ENCODE measurements at regions not wholly inside any gene's neighbourhood (a gene's known extent, or its start where the extent isn't known, plus 50 kb on each side); places are given as distances from the start of the nearest gene placed in this dataset.

DNA sequence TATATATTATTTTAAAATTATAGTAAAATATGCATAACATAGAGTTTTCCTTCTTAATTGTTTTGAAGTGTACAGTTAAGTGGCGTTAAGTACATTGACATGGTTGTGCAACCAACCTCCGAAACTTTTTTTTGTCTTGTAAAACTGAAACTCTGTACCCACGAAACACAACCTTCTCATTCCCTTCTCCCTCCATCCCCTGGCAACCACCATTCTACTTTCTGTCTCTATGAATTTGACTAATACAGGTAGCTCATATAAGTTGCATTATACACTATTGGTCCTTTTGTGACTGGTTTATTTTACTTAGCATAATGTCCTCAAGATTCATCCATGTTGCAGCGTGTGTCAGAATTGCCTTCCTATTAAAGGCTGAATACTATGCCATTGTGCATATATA lies 179.4 kb downstream of the SATB1 start:
- Histone ChIP-seq H2AFZ (ENCODE audit: low read depth) (no peak overlapping the region), H3K79me2 (ENCODE audit: insufficient read depth, low read depth) (no peaks in the 10 kb centered on the region), H3K4me3 (IDR thresholded peaks at IDR 0.05; ENCODE audit: insufficient read depth, low read depth, low read length) (no peak overlapping the region), H3K27me3 (ENCODE audit: insufficient read depth, low read depth) (no peaks in the 10 kb centered on the region), H3K36me3 (ENCODE audit: insufficient read depth) (no peaks in the 10 kb centered on the region), H4K20me1 (ENCODE audit: insufficient read depth) (no peaks in the 10 kb centered on the region), H3K4me2 (peak overlapping the region; percentile 1; the same call in 1 of the 2 replicates), H3K27ac (no peak overlapping the region), H3K4me1 (ENCODE audit: low read depth, poor library complexity, severe bottlenecking) (peaks cover 21% of the 10 kb centered on the region), H3K9ac (no peak overlapping the region)
- TF ChIP-seq, protein P1, sequence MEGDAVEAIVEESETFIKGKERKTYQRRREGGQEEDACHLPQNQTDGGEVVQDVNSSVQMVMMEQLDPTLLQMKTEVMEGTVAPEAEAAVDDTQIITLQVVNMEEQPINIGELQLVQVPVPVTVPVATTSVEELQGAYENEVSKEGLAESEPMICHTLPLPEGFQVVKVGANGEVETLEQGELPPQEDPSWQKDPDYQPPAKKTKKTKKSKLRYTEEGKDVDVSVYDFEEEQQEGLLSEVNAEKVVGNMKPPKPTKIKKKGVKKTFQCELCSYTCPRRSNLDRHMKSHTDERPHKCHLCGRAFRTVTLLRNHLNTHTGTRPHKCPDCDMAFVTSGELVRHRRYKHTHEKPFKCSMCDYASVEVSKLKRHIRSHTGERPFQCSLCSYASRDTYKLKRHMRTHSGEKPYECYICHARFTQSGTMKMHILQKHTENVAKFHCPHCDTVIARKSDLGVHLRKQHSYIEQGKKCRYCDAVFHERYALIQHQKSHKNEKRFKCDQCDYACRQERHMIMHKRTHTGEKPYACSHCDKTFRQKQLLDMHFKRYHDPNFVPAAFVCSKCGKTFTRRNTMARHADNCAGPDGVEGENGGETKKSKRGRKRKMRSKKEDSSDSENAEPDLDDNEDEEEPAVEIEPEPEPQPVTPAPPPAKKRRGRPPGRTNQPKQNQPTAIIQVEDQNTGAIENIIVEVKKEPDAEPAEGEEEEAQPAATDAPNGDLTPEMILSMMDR (conservative IDR thresholded peaks at IDR 0.05; ENCODE audit: low read depth, low read length), result no peak

DNA sequence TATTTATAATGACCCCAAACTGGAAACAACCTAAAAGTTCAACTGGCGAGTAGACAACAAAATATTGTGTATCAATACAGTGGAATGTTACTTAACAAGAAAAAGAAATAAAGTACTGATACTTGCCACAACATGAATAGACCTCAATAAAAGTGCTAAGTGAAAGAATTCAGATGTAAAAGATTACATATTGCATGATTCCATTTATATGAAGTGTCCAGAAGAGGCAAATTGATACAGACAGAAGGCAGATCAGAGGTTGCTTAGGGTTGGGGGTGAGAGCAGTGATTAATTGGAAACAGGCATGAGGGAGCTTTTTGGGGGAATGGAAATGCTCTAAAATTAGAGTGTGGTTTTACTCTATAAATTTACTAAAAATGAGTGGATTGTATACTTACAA lies 183.3 kb downstream of the SATB1 start:
- Histone ChIP-seq H4K20me1 (ENCODE audit: insufficient read depth) (no peaks in the 10 kb centered on the region), H2AFZ (ENCODE audit: low read depth) (no peak overlapping the region), H3K4me2 (no peak overlapping the region), H3K9ac (no peak overlapping the region), H3K27ac (no peak overlapping the region), H3K27me3 (ENCODE audit: insufficient read depth, low read depth) (no peaks in the 10 kb centered on the region), H3K79me2 (ENCODE audit: insufficient read depth, low read depth) (no peaks in the 10 kb centered on the region), H3K4me3 (IDR thresholded peaks at IDR 0.05; ENCODE audit: insufficient read depth, low read depth, low read length) (no peak overlapping the region), H3K4me1 (ENCODE audit: low read depth, poor library complexity, severe bottlenecking) (peaks cover 15% of the 10 kb centered on the region), H3K36me3 (ENCODE audit: insufficient read depth) (no peaks in the 10 kb centered on the region)
- TF ChIP-seq, protein P1 (conservative IDR thresholded peaks at IDR 0.05; ENCODE audit: low read depth, low read length), result no peak

DNA sequence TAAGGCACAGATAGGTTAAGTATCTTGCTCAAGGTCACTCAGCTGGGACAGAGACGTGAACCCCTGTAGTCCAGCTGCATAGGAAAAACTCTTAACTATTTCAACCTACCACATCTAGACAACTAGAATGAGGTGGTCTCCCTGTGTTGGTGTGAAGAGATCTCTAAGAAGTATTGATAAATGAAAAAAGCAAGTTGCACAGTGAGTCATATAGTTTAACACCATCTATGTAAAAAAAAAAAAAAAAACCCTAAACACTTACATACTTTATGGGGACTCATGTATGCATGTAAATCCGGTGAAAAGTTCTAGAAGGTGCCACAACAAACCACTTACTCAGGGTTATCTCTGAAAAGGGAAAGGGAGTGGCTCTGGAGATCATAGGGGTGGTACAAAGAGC lies 185.5 kb downstream of the SATB1 start:
- Histone ChIP-seq H4K20me1 (ENCODE audit: insufficient read depth) (no peaks in the 10 kb centered on the region), H3K79me2 (ENCODE audit: insufficient read depth, low read depth) (no peaks in the 10 kb centered on the region), H3K4me1 (ENCODE audit: low read depth, poor library complexity, severe bottlenecking) (no peaks in the 10 kb centered on the region), H3K4me2 (no peak overlapping the region), H3K27ac (no peak overlapping the region), H3K9ac (no peak overlapping the region), H3K27me3 (ENCODE audit: insufficient read depth, low read depth) (no peaks in the 10 kb centered on the region), H3K4me3 (IDR thresholded peaks at IDR 0.05; ENCODE audit: insufficient read depth, low read depth, low read length) (no peak overlapping the region), H3K36me3 (ENCODE audit: insufficient read depth) (no peaks in the 10 kb centered on the region), H2AFZ (ENCODE audit: low read depth) (no peak overlapping the region)
- TF ChIP-seq, protein P1 (conservative IDR thresholded peaks at IDR 0.05; ENCODE audit: low read depth, low read length), result no peak

DNA sequence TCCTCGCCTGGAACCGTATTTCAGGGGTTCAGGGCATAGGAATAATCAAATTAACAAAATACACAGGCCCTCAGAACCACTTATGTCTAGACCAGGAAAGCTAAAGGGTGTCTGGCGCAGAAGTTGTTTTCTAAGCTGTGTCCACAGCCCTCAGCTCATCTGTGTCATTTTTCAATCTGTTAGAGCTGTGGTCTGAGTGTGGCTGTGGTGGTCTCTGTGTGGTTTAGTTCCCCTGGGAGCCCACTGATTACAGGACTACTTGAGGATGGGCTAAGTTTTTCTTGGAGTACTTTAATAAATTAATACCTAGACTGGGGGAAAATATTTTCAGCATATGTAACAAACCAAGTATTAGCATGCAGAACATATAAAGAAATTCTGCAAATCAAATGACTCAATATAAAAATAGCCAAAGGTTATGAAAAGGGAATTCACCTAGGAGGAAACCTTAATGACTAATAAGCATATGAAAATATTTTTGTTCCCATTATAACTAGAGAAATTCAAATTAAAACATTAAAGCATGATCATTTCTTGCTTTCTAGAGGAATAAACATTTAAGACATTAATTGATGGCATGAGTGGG lies 186.3 kb downstream of the SATB1 start:
- no peaks in the 10 kb centered on the region for H3K4me1 ChIP-seq (ENCODE audit: low read depth, poor library complexity, severe bottlenecking)
- H3K27me3 ChIP-seq (ENCODE audit: insufficient read depth, low read depth), result no peaks in the 10 kb centered on the region
- H3K27ac ChIP-seq, result no peak overlapping the region
- H4K20me1 ChIP-seq (ENCODE audit: insufficient read depth), result no peaks in the 10 kb centered on the region
- no peak overlapping the region for H3K4me2 ChIP-seq
- H3K9ac ChIP-seq, result no peak overlapping the region
- no peaks in the 10 kb centered on the region for H3K36me3 ChIP-seq (ENCODE audit: insufficient read depth)
- H3K79me2 ChIP-seq (ENCODE audit: insufficient read depth, low read depth), result no peaks in the 10 kb centered on the region
- no peak overlapping the region for H2AFZ ChIP-seq (ENCODE audit: low read depth)
- TF ChIP-seq, protein P1 (conservative IDR thresholded peaks at IDR 0.05; ENCODE audit: low read depth, low read length), result no peak
- no peak overlapping the region for H3K4me3 ChIP-seq (IDR thresholded peaks at IDR 0.05; ENCODE audit: insufficient read depth, low read depth, low read length)
